ENCODE measurements at regions not wholly inside any gene's neighbourhood (a gene's known extent, or its start where the extent isn't known, plus 50 kb on each side); places are given as distances from the start of the nearest gene placed in this dataset.

DNA sequence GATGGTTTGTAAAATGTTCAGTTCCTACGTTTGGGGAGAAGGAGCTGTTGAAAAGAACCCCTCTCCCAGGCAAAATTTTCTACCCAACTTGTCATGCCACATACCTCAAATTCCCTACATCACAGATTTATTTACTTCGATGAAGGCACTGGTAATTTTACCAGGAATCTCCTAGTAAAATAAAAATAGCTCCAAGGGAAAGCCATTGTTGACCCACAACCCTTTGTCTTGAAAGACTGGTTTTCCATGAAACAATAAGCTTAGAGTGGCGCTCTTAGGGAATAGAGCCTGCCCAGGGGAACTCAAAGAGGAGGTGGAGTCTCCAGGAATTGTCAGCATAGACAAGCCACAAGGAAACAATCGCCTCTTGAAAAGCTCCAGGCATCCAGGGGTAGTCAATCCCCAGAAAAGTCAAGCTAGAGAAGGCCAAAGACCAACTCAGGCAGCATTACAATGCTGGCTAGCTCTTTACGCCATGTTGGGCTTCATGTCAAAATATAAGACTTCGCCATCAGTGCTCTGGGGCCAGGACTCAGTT lies 99.2 kb upstream of the RREB1 start:
- TF ChIP-seq, protein P1, sequence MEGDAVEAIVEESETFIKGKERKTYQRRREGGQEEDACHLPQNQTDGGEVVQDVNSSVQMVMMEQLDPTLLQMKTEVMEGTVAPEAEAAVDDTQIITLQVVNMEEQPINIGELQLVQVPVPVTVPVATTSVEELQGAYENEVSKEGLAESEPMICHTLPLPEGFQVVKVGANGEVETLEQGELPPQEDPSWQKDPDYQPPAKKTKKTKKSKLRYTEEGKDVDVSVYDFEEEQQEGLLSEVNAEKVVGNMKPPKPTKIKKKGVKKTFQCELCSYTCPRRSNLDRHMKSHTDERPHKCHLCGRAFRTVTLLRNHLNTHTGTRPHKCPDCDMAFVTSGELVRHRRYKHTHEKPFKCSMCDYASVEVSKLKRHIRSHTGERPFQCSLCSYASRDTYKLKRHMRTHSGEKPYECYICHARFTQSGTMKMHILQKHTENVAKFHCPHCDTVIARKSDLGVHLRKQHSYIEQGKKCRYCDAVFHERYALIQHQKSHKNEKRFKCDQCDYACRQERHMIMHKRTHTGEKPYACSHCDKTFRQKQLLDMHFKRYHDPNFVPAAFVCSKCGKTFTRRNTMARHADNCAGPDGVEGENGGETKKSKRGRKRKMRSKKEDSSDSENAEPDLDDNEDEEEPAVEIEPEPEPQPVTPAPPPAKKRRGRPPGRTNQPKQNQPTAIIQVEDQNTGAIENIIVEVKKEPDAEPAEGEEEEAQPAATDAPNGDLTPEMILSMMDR (conservative IDR thresholded peaks at IDR 0.05), result no peak
- TF ChIP-seq ZFX (IDR thresholded peaks at IDR 0.05), result no peak
